Common myeloid progenitor, CD34-positive (primary cell): ENCODE measurements at regions not wholly inside any gene's neighbourhood (a gene's known extent, or its start where the extent isn't known, plus 50 kb on each side); places are given as distances from the start of the nearest gene placed in this dataset.

Experiments used
- CTCF ChIA-PET: fragments of 350-600 bp; sonication (Branson Sonifier 250); formaldehyde crosslinking; loops from one replicate; lab custom pipeline; 2021; ENCODE audit warnings: antibody characterized with exemption; lab: Charles Lee
- POLR2A ChIA-PET: fragments of 350-600 bp; sonication (Branson Sonifier 250); formaldehyde crosslinking; loops from one replicate; lab custom pipeline; 2021; ENCODE audit warnings: antibody characterized with exemption; lab: Charles Lee
- DNase-seq, 3 donors: peaks; one replicate each; pipeline versions ENCODE4 v3.0.0 to v3.0.0-alpha.2; 2013
- H3K27ac ChIP-seq, 2 experiments: 1 replicate in 1 of 2; 2 replicates in 1 of 2; pipeline ENCODE4 v1.7.0; 2013; ENCODE audit warnings: inconsistent platforms in 2 of 2, low read length in 2 of 2, mild to moderate bottlenecking in 2 of 2, low read depth in 1 of 2, moderate library complexity in 1 of 2; ENCODE audit not compliant: severe bottlenecking in 2 of 2, insufficient read depth in 1 of 2, poor library complexity in 1 of 2
- H3K27me3 ChIP-seq, 5 experiments: replicated peaks in 2 of 5; 1 replicate in 3 of 5; 2 replicates in 2 of 5; pipeline versions ENCODE4 v1.6.1 to v1.7.0; 2013; ENCODE audit warnings: low read length in 4 of 5, mild to moderate bottlenecking in 2 of 5, moderate library complexity in 2 of 5, inconsistent platforms in 1 of 5; ENCODE audit not compliant: insufficient read depth in 5 of 5, control insufficient read depth in 4 of 5
- H3K36me3 ChIP-seq, 4 experiments: 1 replicate in 2 of 4; 2 replicates in 2 of 4; pipeline versions ENCODE4 v1.6.1 to v1.7.0; 2013; ENCODE audit warnings: low read length in 3 of 4, control low read depth in 1 of 4, mild to moderate bottlenecking in 1 of 4; ENCODE audit not compliant: control insufficient read depth in 4 of 4, insufficient read depth in 4 of 4
- H3K4me1 ChIP-seq, 4 experiments: 1 replicate in 3 of 4; 2 replicates in 1 of 4; pipeline versions ENCODE4 v1.6.1 to v1.7.1; 2013; ENCODE audit warnings: low read length in 3 of 4, mild to moderate bottlenecking in 3 of 4, control low read depth in 1 of 4, inconsistent platforms in 1 of 4, moderate library complexity in 1 of 4; ENCODE audit not compliant: control insufficient read depth in 4 of 4, insufficient read depth in 4 of 4; ENCODE audit errors: control extremely low read depth in 1 of 4
- H3K4me3 ChIP-seq, 7 experiments: 1 replicate in 4 of 7; 2 replicates in 3 of 7; pipeline versions ENCODE4 v1.5.1 to v1.7.0; 2013; ENCODE audit warnings: mild to moderate bottlenecking in 7 of 7, low read length in 6 of 7, moderate library complexity in 6 of 7, inconsistent platforms in 2 of 7, low read depth in 2 of 7, control low read depth in 1 of 7; ENCODE audit not compliant: insufficient read depth in 4 of 7, control insufficient read depth in 1 of 7; ENCODE audit errors: extremely low read depth in 1 of 7
- H3K9me3 ChIP-seq, 5 experiments: 1 replicate in 4 of 5; 2 replicates in 1 of 5; pipeline versions ENCODE4 v1.6.1 to v1.7.1; 2013; ENCODE audit warnings: low read length in 4 of 5, mild to moderate bottlenecking in 2 of 5, inconsistent platforms in 1 of 5, low read depth in 1 of 5, moderate library complexity in 1 of 5; ENCODE audit not compliant: control insufficient read depth in 4 of 5, insufficient read depth in 2 of 5; ENCODE audit errors: control extremely low read depth in 1 of 5
- WGBS: methylation state at CpG from one replicate; pipeline ENCODE4 v1.1.5; 2013; ENCODE audit not compliant: insufficient coverage; 5-methylcytosine and 5-hydroxymethylcytosine counted together

DNA sequence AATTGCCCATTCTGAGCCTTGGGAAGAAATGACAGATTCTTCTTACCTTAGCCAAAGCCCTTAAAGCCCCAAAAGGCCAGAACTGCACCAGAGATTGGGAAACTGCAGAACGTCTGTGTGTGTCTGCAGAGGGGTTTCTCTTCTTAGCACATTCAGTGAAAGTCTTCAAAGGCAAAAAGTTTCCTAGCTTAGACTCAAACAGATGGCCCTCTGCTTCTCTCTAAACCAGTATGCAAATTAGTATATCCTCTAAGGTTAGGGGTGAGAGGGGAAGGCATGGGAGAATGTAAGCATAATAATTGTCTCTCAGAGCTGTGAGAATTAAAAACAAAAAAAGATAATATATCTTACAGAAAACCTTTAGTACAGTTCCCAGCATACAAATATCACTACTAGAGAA, 334.0 kb upstream of the MCTP2 start:
- POLR2A ChIA-PET: no interaction called here
- Histone ChIP-seq H3K4me3 (no peak overlapping the region), H3K4me1 (no peaks in the 10 kb centered on the region), H3K27me3 (no peaks in the 10 kb centered on the region), H3K36me3 (no peaks in the 10 kb centered on the region), H3K27ac (no peak overlapping the region), H3K9me3 (no peaks in the 10 kb centered on the region)
- DNase-seq: no peak
- WGBS: no CpG with 5 or more reads among the region's 1 CpG
- CTCF ChIA-PET: no interaction called here

DNA sequence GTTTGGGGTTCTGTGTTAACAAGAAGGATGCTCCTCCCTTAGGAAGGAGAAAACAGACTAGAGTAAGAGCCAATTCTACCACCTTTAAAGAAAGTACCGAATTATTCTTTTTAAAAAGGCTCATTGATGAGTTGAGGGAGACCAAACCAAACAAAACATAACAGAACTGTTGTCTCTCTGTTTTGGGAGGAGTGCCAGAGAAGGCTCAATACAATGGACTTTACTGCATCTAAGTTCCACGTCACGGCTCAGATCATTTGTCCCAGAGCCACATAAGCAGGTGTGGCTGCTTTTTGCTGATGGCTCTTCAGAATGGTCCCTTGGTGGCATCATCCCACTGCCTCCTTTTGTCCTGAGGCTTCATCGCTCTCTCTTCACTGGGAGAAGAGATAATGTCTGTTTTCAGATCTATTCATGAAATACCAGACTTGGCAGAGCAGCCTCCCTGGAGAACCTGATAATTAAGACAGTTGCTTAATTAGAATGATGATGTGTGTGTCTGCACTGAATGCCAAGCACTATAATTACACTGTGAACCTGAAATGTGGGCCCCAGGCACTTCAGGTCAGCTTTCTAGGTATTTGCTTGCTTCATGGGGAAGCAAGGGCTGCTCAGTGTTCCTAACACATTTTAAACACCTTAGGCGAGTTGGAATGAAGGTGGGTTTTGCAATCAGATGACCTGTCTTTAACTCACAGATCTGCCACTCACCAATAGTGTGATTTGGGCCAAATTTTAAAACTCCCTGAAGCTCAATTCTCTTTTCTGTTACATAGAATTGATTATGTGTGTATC, 335.2 kb upstream of the MCTP2 start:
- H3K4me3 ChIP-seq: no peak overlapping the region
- no peak for DNase-seq
- no peaks in the 10 kb centered on the region for H3K36me3 ChIP-seq
- H3K9me3 ChIP-seq: no peaks in the 10 kb centered on the region
- CTCF ChIA-PET: no interaction called here
- H3K4me1 ChIP-seq: no peaks in the 10 kb centered on the region
- POLR2A ChIA-PET: no interaction called here
- H3K27me3 ChIP-seq: no peaks in the 10 kb centered on the region
- no peak overlapping the region for H3K27ac ChIP-seq
- WGBS: 93% methylated on average over 3 of the region's 5 CpGs

DNA sequence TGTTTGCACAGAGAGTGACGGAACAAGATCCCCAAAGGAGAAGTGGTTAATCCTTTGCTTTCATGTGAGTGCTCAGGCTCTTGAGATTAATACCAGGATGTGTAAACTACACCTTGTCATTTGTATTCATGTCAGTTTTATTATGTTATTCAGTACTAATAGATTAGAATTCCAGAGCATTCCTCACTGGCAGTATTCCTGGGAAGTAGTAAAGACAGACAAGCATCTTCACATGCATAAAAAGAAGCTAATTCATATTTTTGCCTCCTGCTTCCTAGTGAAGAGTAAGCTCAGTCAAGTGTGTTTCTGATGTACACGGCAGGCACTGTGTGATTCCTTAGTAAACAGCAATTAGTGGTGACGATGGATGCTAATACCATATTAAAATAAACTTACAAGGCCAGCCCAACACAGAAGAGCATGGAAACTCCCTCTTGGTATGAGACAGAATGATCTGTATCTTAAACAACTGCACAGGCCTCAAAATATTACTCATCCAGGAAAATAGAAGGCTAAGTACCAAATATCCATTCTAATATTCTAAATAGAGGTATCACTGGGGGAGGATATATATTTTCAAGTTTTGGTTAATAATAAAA, 336.8 kb upstream of the MCTP2 start:
- Histone ChIP-seq H3K4me3 (no peak overlapping the region), H3K36me3 (no peaks in the 10 kb centered on the region), H3K4me1 (no peaks in the 10 kb centered on the region), H3K27ac (no peak overlapping the region), H3K27me3 (no peaks in the 10 kb centered on the region), H3K9me3 (no peaks in the 10 kb centered on the region)
- no peak for DNase-seq
- WGBS: 100% methylated on average over 1 of the region's 3 CpGs
- POLR2A ChIA-PET: no interaction called here
- CTCF ChIA-PET: no interaction called here

DNA sequence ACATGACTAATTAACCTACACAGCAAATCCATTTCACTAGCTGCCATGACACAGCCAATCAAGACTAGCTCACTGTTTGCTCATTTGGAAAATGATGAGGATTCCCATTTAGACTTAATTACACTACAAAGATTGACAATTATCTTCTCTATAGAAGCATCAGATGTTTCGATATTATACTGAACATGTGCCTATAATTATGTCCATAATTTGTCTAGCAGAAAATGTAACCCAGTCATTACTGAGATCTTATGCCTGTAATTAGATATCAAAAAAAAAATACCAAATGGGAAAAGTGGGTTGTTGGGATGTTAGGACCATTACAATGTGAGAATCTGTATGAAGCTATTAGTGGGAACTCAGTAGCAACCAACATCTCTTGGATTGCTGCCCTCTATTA, 344.2 kb upstream of the MCTP2 start:
- Histone ChIP-seq H3K9me3 (no peaks in the 10 kb centered on the region), H3K4me3 (no peak overlapping the region), H3K4me1 (peaks cover 0 to 8% (median 4%) of the 10 kb centered on the region in 4 experiments), H3K27me3 (no peaks in the 10 kb centered on the region), H3K36me3 (no peaks in the 10 kb centered on the region), H3K27ac (no peak overlapping the region)
- no peak for DNase-seq
- CTCF ChIA-PET: no interaction called here
- no CpG with 5 or more reads among the region's 1 CpG for WGBS
- POLR2A ChIA-PET: no interaction called here

DNA sequence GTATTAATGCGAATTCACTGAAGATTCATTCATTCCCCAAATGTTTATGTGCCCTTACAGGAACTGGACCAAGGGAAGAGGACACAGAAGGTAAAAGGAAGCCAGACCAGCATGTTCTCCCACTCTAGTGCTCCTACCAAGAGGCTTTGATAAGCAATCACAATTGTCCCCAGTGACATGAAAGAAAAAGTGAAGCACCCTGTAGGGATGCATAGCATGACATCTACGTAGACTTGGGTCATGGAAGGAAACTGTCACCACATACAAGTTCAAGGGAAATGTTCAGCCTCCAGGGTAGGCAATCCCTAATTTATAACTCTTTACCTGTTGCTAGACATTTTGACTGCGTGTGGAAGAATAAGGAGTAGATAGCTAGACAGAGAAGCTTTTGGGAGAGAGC, 348.6 kb upstream of the MCTP2 start:
- WGBS: no CpG with 5 or more reads among the region's 3 CpGs
- CTCF ChIA-PET: interaction anchor here (0.7 kb wide), 1 partner anchor 25 kb away, joined by 3 read pairs; no protein-coding TSS in a partner anchor

DNA sequence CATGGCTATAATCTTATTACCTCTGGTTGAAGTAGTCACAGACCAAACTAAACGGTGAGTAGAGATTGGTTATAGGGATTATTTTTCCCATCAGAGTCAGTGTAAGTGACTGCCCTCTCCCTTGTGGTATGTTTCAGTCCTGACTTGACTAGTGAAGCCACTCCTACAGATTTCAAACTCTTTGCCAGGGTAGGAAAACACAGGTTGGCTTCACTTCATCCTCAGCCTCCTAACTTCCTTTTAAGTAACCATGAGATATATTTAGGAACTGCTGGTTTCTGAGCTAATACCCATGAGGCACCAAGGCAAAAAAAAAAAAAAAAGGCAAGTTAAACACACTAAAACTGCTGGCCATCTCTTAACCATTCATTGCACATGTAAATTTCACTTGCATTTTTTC, 349.2 kb upstream of the MCTP2 start:
- WGBS: no CpG with 5 or more reads among the region's 1 CpG
- H3K4me3 ChIP-seq: no peak overlapping the region
- H3K27ac ChIP-seq: no peak overlapping the region
- ChIA-PET POLR2A (no interaction called here), CTCF (interaction anchor here (0.8 kb wide), 1 partner anchor 10 kb away, joined by 3 read pairs; no protein-coding TSS in a partner anchor)
- no peaks in the 10 kb centered on the region for H3K36me3 ChIP-seq
- H3K27me3 ChIP-seq: no peaks in the 10 kb centered on the region
- H3K4me1 ChIP-seq: peaks cover 2 to 12% (median 8%) of the 10 kb centered on the region in 4 experiments
- peak in 1 of 3 donors; percentile 9 for DNase-seq
- H3K9me3 ChIP-seq: no peaks in the 10 kb centered on the region

More for the DNA sequence above, 348.6 kb upstream of the MCTP2 start:
- H3K27ac ChIP-seq: no peak overlapping the region
- H3K36me3 ChIP-seq: no peaks in the 10 kb centered on the region
- POLR2A ChIA-PET: no interaction called here
- no peak for DNase-seq
- H3K27me3 ChIP-seq: no peaks in the 10 kb centered on the region
- no peak overlapping the region for H3K4me3 ChIP-seq
- H3K4me1 ChIP-seq: peaks cover 2 to 12% (median 8%) of the 10 kb centered on the region in 4 experiments
- H3K9me3 ChIP-seq: no peaks in the 10 kb centered on the region

DNA sequence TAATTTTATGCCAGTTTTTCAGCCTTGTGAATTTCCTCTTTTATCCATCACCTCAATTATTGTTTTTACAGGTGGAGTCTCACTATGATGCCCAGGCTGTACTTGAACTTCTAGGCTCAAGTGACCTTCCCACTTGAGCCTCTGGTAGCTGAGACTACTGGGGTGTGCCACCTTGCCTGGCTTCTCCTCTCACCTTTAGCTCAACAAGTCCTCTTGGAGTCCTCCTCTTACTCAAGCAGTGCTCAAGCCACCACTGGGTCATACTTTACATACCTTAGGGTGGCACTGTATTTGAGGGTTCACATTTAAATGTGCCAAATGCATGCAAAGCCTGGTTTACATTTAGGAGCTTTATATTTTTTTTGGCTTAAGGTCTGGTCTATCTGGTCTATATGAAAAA, 350.1 kb upstream of the MCTP2 start:
- H3K36me3 ChIP-seq: no peaks in the 10 kb centered on the region
- no peaks in the 10 kb centered on the region for H3K27me3 ChIP-seq
- H3K4me1 ChIP-seq: peaks cover 2 to 12% (median 8%) of the 10 kb centered on the region in 4 experiments
- H3K9me3 ChIP-seq: no peaks in the 10 kb centered on the region
- ChIA-PET CTCF (interaction anchor here (0.8 kb wide), 1 partner anchor 11 kb away, joined by 3 read pairs; no protein-coding TSS in a partner anchor), POLR2A (no interaction called here)
- DNase-seq: no peak
- no peak overlapping the region for H3K27ac ChIP-seq
- no peak overlapping the region for H3K4me3 ChIP-seq
